IMR-90 (cell line): ENCODE measurements at regions not wholly inside any gene's neighbourhood (a gene's known extent, or its start where the extent isn't known, plus 50 kb on each side); places are given as distances from the start of the nearest gene placed in this dataset.

Source experiments
- ATAC-seq: fragments of 200-7000 bp; cut with Tn5 transposase; 2 replicates; pipeline ENCODE4 v1.9.1; 2020; ENCODE audit warnings: low read depth, mild to moderate bottlenecking, moderate library complexity
- BruUV-seq: library from RNA; stranded (reverse); fragments of 400-500 nt; replicated peaks from 2 replicates; lab custom pipeline; 2021; lab: Mats Ljungman, UMichigan
- CTCF ChIA-PET: fragments of 300-600 bp; formaldehyde crosslinking; extraction: SDS; loops from one replicate; lab custom pipeline; 2021; ENCODE audit warnings: antibody characterized with exemption; lab: Yijun Ruan, JAX
- POLR2A ChIA-PET: fragments of 300-600 bp; sonication (Branson Sonifier 250); formaldehyde crosslinking; loops from one replicate; lab custom pipeline; 2022; ENCODE audit warnings: antibody characterized with exemption; ENCODE audit not compliant: unreplicated experiment; lab: Charles Lee
- DNase-seq: peaks from one replicate; pipeline ENCODE4 v3.0.0; 2013
- H2AFZ ChIP-seq: replicated peaks from 2 replicates; pipeline ENCODE3; 2013; ENCODE audit warnings: low read length, mild to moderate bottlenecking; ENCODE audit not compliant: poor library complexity
- H2AK5ac ChIP-seq: 2 replicates; pipeline ENCODE4 v1.6.1; 2013; ENCODE audit warnings: low read depth, low read length, inconsistent platforms
- H2AK9ac ChIP-seq: replicated peaks from 2 replicates; pipeline ENCODE3; 2013; ENCODE audit warnings: mild to moderate bottlenecking, low read depth, low read length, moderate library complexity; ENCODE audit not compliant: poor library complexity
- H2BK120ac ChIP-seq: 2 replicates; pipeline ENCODE4 v1.6.1; 2013; ENCODE audit warnings: low read depth, low read length, inconsistent platforms
- H2BK15ac ChIP-seq: 3 replicates; pipeline ENCODE4 v1.6.1; 2013; ENCODE audit warnings: low read depth, low read length, inconsistent platforms
- H2BK20ac ChIP-seq: 2 replicates; pipeline ENCODE4 v1.6.1; 2013; ENCODE audit warnings: low read depth, mild to moderate bottlenecking, inconsistent platforms, low read length, moderate library complexity
- H2BK5ac ChIP-seq: 2 replicates; pipeline ENCODE4 v1.6.1; 2013; ENCODE audit warnings: mild to moderate bottlenecking, low read depth, low read length, inconsistent platforms; ENCODE audit not compliant: poor library complexity, severe bottlenecking
- H3K14ac ChIP-seq: replicated peaks from 2 replicates; pipeline ENCODE4 v1.6.1; 2013; ENCODE audit warnings: low read depth, low read length, inconsistent platforms
- H3K18ac ChIP-seq: 2 replicates; pipeline ENCODE4 v1.6.1; 2013; ENCODE audit warnings: low read depth, low read length, control low read depth
- H3K23ac ChIP-seq: 2 replicates; pipeline ENCODE4 v1.6.1; 2013; ENCODE audit warnings: low read depth, low read length, inconsistent platforms
- H3K27ac ChIP-seq: 2 replicates; pipeline ENCODE4 v1.5.1; 2013; ENCODE audit warnings: mild to moderate bottlenecking, control low read depth, low read length; ENCODE audit not compliant: insufficient read depth
- H3K27me3 ChIP-seq: 2 replicates; pipeline ENCODE4 v1.6.1; 2013; ENCODE audit warnings: low read length; ENCODE audit not compliant: control insufficient read depth, insufficient read depth
- H3K36me3 ChIP-seq: 2 replicates; pipeline ENCODE4 v1.6.1; 2013; ENCODE audit warnings: low read length, mixed read lengths; ENCODE audit not compliant: control insufficient read depth, insufficient read depth
- H3K4ac ChIP-seq: 2 replicates; pipeline ENCODE4 v1.6.1; 2013; ENCODE audit warnings: low read depth, low read length, inconsistent platforms
- H3K4me1 ChIP-seq: 2 replicates; pipeline ENCODE4 v1.6.1; 2013; ENCODE audit warnings: low read length, mixed read lengths; ENCODE audit not compliant: control insufficient read depth, insufficient read depth
- H3K4me2 ChIP-seq: 2 replicates; pipeline ENCODE4 v1.6.1; 2013; ENCODE audit warnings: low read depth, mild to moderate bottlenecking, control low read depth, low read length, moderate library complexity
- H3K4me3 ChIP-seq: 2 replicates; pipeline ENCODE4 v1.5.1; 2013; ENCODE audit warnings: low read depth, mild to moderate bottlenecking, control low read depth, low read length, moderate library complexity; ENCODE audit not compliant: insufficient read depth
- H3K56ac ChIP-seq: 2 replicates; pipeline ENCODE4 v1.6.1; 2013; ENCODE audit warnings: low read length, inconsistent platforms; ENCODE audit not compliant: insufficient read depth; ENCODE audit errors: extremely low read depth
- H3K79me1 ChIP-seq, 2 experiments: 2 replicates each; pipeline ENCODE4 v1.6.1; 2013; ENCODE audit warnings: low read length in 2 of 2, inconsistent platforms in 1 of 2, low read depth in 1 of 2
- H3K9ac ChIP-seq: 2 replicates; pipeline ENCODE4 v1.6.1; 2013; ENCODE audit warnings: low read depth, low read length, control low read depth
- H3K9me1 ChIP-seq: 2 replicates; pipeline ENCODE4 v1.6.1; 2013; ENCODE audit warnings: low read length, inconsistent platforms; ENCODE audit not compliant: insufficient read depth
- H3K9me3 ChIP-seq: 2 replicates; pipeline ENCODE4 v1.6.1; 2013; ENCODE audit warnings: low read length; ENCODE audit not compliant: control insufficient read depth, insufficient read depth
- H4K20me1 ChIP-seq: 2 replicates; pipeline ENCODE4 v1.6.1; 2013; ENCODE audit warnings: low read length, inconsistent platforms; ENCODE audit not compliant: insufficient read depth
- H4K5ac ChIP-seq: 2 replicates; pipeline ENCODE4 v1.6.1; 2013; ENCODE audit warnings: mild to moderate bottlenecking, low read depth, low read length, control low read depth
- H4K8ac ChIP-seq, 2 experiments: 2 replicates each; pipeline ENCODE4 v1.6.1; 2013; ENCODE audit warnings: low read depth in 2 of 2, low read length in 2 of 2, control low read depth in 1 of 2, inconsistent platforms in 1 of 2
- H4K91ac ChIP-seq: 2 replicates; pipeline ENCODE4 v1.6.1; 2013; ENCODE audit warnings: low read depth, low read length, inconsistent platforms; ENCODE audit not compliant: insufficient read depth
- FOS ChIP-seq: fragments of 150-350 bp; IDR thresholded peaks from 2 replicates; pipeline ENCODE4 v1.6.1; 2016; ENCODE audit warnings: low read depth, low read length
- RCOR1 ChIP-seq: IDR thresholded peaks from 2 replicates; pipeline ENCODE4 v1.6.1; 2012; ENCODE audit warnings: mild to moderate bottlenecking, low read length, improper control_type of control experiment; ENCODE audit not compliant: insufficient replicate concordance
- WGBS, 2 experiments: methylation state at CpG; one replicate each; pipeline versions ENCODE4 v1.1.5 to v1.1.7; 2013; ENCODE audit warnings: missing lambda C conversion rate in 2 of 2; ENCODE audit not compliant: insufficient read length in 1 of 2; ENCODE audit errors: extremely low coverage in 2 of 2; 5-methylcytosine and 5-hydroxymethylcytosine counted together
- dilution Hi-C: fragments of 300-500 bp; cut with HindIII; formaldehyde crosslinking; loops from one replicate; pipeline ENCODE4 v1.14.3; 2018; ENCODE audit warnings: low sequenced_read_pairs; ENCODE audit not compliant: unreplicated experiment
- in situ Hi-C: fragments of 300-500 bp; cut with MboI; formaldehyde crosslinking; loops from 3 replicates; pipeline ENCODE4 v1.14.3; 2019; ENCODE audit warnings: low sequenced_read_pairs, inconsistent platforms, mixed read lengths
- intact Hi-C: fragments of 100-400 bp; cut with micrococcal nuclease; formaldehyde crosslinking; loops from 2 replicates; pipeline ENCODE4 v1.10.0; 2022

DNA sequence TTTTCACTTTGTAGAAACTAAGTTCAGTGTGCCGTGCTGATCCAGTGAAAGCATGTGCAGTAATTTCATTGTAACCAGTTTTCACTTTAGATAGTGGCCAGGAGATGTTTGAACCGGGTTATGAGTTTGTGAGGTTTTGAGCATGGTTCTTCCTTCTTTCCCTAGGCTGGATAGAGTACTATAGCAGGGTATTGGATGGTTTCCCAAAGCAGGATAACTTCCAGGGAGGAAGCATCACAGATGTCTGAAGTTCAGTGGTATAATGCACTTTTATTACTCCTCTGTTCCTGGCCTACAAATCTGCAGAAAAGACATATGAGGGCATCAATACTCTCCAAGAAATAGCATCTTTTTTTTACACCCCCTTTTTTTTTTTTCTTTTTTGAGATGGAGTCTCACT, 823.1 kb downstream of the USP25 start:
- peaks cover 4% of the 10 kb centered on the region for H3K4me1 ChIP-seq
- H3K9ac ChIP-seq = no peak overlapping the region
- no peak overlapping the region for H2AK9ac ChIP-seq
- H2BK15ac ChIP-seq = no peak overlapping the region
- H3K9me1 ChIP-seq = no peaks in the 10 kb centered on the region
- WGBS, 2 experiments = no CpG with 5 or more reads among the region's 2 CpGs
- H3K9me3 ChIP-seq = no peaks in the 10 kb centered on the region
- no peaks in the 10 kb centered on the region for H3K36me3 ChIP-seq
- no peak overlapping the region for H4K5ac ChIP-seq
- DNase-seq (no peak), ATAC-seq (no peak)
- no peak overlapping the region for H3K14ac ChIP-seq
- H2BK120ac ChIP-seq = no peak overlapping the region
- no peak overlapping the region for H4K91ac ChIP-seq
- no peak overlapping the region for H3K4me2 ChIP-seq
- H3K4ac ChIP-seq = no peak overlapping the region
- no peak for TF ChIP-seq RCOR1
- TF ChIP-seq FOS = no peak
- no TSS peak for BruUV-seq
- in situ Hi-C loops = loop anchor here (25.0 kb wide), 1 partner anchor 909 kb away; no protein-coding TSS in a partner anchor
- H3K27me3 ChIP-seq = no peaks in the 10 kb centered on the region
- H2AK5ac ChIP-seq = no peak overlapping the region
- ChIA-PET POLR2A (no interaction called here), CTCF (no interaction called here)
- dilution Hi-C loops = no loop called here
- no peak overlapping the region for H3K56ac ChIP-seq
- H3K4me3 ChIP-seq = no peak overlapping the region
- no peaks in the 10 kb centered on the region for H4K20me1 ChIP-seq
- no peaks in the 10 kb centered on the region for H3K79me1 ChIP-seq
- no peak overlapping the region for H3K18ac ChIP-seq
- no peak overlapping the region for H4K8ac ChIP-seq
- intact Hi-C loops = no loop called here
- no peak overlapping the region for H2BK20ac ChIP-seq
- no peak overlapping the region for H2BK5ac ChIP-seq
- no peak overlapping the region for H3K27ac ChIP-seq
- H3K23ac ChIP-seq = no peak overlapping the region
- H2AFZ ChIP-seq = no peak overlapping the region
